ENCODE measurements at regions not wholly inside any gene's neighbourhood (a gene's known extent, or its start where the extent isn't known, plus 50 kb on each side); places are given as distances from the start of the nearest gene placed in this dataset.

DNA sequence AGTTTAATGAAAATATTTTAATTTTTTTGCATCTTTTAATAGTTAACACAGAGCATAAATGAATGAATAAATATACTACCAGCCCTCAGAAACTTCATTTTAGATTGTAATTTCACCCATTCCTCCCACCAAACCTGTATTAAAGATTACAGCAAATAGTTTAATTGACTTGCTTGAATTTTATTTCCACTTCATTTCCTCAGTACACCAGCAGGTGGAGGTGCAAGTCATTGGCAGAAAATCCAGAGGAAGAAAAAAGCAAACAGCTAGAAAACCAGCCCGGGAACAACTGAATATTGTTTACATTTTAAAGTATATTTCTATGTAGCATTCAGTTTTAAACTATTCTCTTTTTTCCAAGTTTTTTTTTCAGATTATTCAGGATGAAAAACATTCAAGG, 177.8 kb downstream of the OLFM4 start:
- Histone ChIP-seq H3K9ac (ENCODE audit: low read depth, low read length) (no peak overlapping the region), H3K27ac (ENCODE audit: low read length) (no peak overlapping the region), H3K9me3 (ENCODE audit: insufficient read depth, low read depth, low read length) (no peaks in the 10 kb centered on the region), H3K36me3 (ENCODE audit: insufficient read depth, low read depth, low read length) (no peaks in the 10 kb centered on the region), H3K4me1 (ENCODE audit: insufficient read depth, low read length) (no peaks in the 10 kb centered on the region), H3K27me3 (ENCODE audit: insufficient read depth, low read length) (peaks cover 18% of the 10 kb centered on the region), H3K4me3 (ENCODE audit: low read length) (no peak overlapping the region)

DNA sequence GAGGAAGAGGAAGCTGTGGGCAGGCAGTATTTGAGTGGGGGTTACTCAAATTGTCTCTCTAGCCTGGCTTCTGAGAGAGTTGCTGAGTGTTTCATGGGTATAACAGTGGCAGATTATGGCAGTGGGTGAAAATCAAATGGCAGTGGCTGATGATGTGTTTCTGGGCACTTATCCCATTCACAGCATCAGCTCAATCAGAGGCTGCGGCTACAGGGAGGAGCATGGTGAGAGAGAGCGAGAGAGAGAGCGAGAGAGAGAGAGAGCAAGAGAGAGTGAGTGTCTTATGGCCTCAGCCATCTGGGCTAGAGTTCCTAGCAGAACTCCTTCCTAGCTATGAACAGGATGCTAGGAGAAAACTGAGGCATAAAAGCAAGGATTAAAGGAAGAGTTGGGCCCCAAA, 178.9 kb downstream of the OLFM4 start:
- H3K27me3 ChIP-seq (ENCODE audit: insufficient read depth, low read length), result peaks cover 7% of the 10 kb centered on the region
- H3K4me3 ChIP-seq (ENCODE audit: low read length), result no peak overlapping the region
- no peak overlapping the region for H3K9ac ChIP-seq (ENCODE audit: low read depth, low read length)
- no peaks in the 10 kb centered on the region for H3K9me3 ChIP-seq (ENCODE audit: insufficient read depth, low read depth, low read length)
- no peaks in the 10 kb centered on the region for H3K4me1 ChIP-seq (ENCODE audit: insufficient read depth, low read length)
- no peaks in the 10 kb centered on the region for H3K36me3 ChIP-seq (ENCODE audit: insufficient read depth, low read depth, low read length)
- H3K27ac ChIP-seq (ENCODE audit: low read length), result no peak overlapping the region

DNA sequence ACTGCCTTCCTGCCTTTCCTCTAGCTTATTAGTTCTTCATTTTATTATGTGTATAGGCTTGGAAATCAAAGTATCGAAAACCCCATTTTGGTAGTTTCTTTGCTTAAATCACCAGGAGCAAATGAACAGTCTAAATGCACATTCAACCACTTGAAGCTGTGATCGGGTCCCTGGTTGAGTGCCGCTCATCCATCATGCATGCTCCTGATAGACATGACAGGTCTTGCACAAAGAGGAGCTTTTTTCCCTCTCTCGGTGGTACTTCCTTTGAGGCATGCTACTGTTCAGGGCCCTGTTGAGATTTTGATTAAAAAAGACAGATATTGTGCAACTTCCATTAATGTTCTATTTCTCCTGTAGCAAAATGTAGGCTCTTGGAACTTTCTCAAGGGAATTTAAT, 185.8 kb downstream of the OLFM4 start:
- Histone ChIP-seq H3K4me1 (ENCODE audit: insufficient read depth, low read length) (no peaks in the 10 kb centered on the region), H3K36me3 (ENCODE audit: insufficient read depth, low read depth, low read length) (no peaks in the 10 kb centered on the region), H3K27me3 (ENCODE audit: insufficient read depth, low read length) (no peaks in the 10 kb centered on the region), H3K4me3 (ENCODE audit: low read length) (no peak overlapping the region), H3K9me3 (ENCODE audit: insufficient read depth, low read depth, low read length) (no peaks in the 10 kb centered on the region), H3K27ac (ENCODE audit: low read length) (no peak overlapping the region), H3K9ac (ENCODE audit: low read depth, low read length) (no peak overlapping the region)

DNA sequence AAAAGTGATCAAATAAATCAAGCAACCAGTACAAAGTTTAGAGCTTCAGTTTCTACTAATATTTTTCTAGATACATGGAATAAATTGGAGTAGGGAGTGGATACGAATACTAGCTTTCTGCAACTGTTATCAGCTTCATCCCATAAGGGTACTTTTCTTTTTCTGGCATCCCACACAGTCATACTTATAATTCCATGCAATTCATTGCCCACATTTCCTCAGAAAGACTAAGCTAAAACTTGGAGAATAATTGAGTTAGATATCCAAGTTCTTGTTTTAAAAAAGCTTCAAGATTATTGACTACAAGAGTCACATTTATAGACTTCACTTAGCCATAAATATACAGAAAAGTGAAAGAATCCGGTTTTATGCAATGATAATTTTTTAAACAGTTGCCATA, 186.9 kb downstream of the OLFM4 start:
- H3K4me1 ChIP-seq (ENCODE audit: insufficient read depth, low read length), result no peaks in the 10 kb centered on the region
- no peak overlapping the region for H3K27ac ChIP-seq (ENCODE audit: low read length)
- no peak overlapping the region for H3K4me3 ChIP-seq (ENCODE audit: low read length)
- no peak overlapping the region for H3K9ac ChIP-seq (ENCODE audit: low read depth, low read length)
- H3K36me3 ChIP-seq (ENCODE audit: insufficient read depth, low read depth, low read length), result no peaks in the 10 kb centered on the region
- H3K9me3 ChIP-seq (ENCODE audit: insufficient read depth, low read depth, low read length), result no peaks in the 10 kb centered on the region
- no peaks in the 10 kb centered on the region for H3K27me3 ChIP-seq (ENCODE audit: insufficient read depth, low read length)

DNA sequence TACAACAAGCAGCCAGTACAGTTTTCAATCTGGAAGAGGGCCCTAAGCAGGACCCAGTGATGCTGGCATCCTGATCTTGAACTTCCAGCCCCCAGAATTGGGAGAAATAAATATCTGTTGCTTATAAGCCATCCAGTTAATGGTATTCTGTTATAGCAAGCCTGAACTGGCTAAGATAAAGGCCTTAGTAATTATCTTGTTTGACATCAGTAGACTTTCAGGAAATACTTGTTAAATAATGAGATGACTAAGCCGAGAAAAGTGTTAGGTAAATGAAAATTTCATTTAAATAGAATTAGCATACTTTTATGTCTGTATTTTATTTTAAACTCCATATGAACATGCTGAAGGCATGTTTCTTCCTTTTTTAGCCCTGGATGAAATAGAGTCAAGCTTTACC, 188.2 kb downstream of the OLFM4 start:
- H3K27ac ChIP-seq (ENCODE audit: low read length), result no peak overlapping the region
- no peak overlapping the region for H3K4me3 ChIP-seq (ENCODE audit: low read length)
- no peaks in the 10 kb centered on the region for H3K4me1 ChIP-seq (ENCODE audit: insufficient read depth, low read length)
- no peak overlapping the region for H3K9ac ChIP-seq (ENCODE audit: low read depth, low read length)
- H3K27me3 ChIP-seq (ENCODE audit: insufficient read depth, low read length), result no peaks in the 10 kb centered on the region
- no peaks in the 10 kb centered on the region for H3K36me3 ChIP-seq (ENCODE audit: insufficient read depth, low read depth, low read length)
- no peaks in the 10 kb centered on the region for H3K9me3 ChIP-seq (ENCODE audit: insufficient read depth, low read depth, low read length)

DNA sequence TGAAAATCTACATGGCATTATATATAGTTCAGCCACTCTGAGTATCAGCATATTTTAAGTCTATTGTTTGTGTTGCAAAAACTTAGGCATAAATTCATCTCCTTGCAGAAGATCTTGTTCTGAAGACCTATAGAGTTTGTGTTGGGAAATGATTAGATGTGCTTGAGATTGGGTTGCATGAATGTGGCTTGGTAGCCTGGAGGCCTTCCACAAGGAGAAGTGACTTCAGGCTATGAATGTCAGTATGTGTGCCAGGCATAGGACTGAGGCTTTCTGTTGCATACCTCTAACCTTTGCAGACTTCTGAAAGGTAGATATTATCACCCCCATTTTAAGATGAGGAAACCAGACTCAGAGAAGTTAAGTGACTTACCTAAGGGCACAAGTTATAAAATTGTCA, 188.6 kb downstream of the OLFM4 start:
- no peaks in the 10 kb centered on the region for H3K36me3 ChIP-seq (ENCODE audit: insufficient read depth, low read depth, low read length)

GRCh38 chr13:53220038-53220437, 191.4 kb downstream of the OLFM4 start:
- H3K9ac ChIP-seq (ENCODE audit: low read depth, low read length), result no peak overlapping the region
- H3K27ac ChIP-seq (ENCODE audit: low read length), result no peak overlapping the region
- no peaks in the 10 kb centered on the region for H3K36me3 ChIP-seq (ENCODE audit: insufficient read depth, low read depth, low read length)
- H3K9me3 ChIP-seq (ENCODE audit: insufficient read depth, low read depth, low read length), result peaks cover 15% of the 10 kb centered on the region
- no peaks in the 10 kb centered on the region for H3K27me3 ChIP-seq (ENCODE audit: insufficient read depth, low read length)
- no peaks in the 10 kb centered on the region for H3K4me1 ChIP-seq (ENCODE audit: insufficient read depth, low read length)
- no peak overlapping the region for H3K4me3 ChIP-seq (ENCODE audit: low read length)

More for the DNA sequence above, 188.6 kb downstream of the OLFM4 start:
- no peaks in the 10 kb centered on the region for H3K9me3 ChIP-seq (ENCODE audit: insufficient read depth, low read depth, low read length)
- no peak overlapping the region for H3K27ac ChIP-seq (ENCODE audit: low read length)
- H3K4me1 ChIP-seq (ENCODE audit: insufficient read depth, low read length), result no peaks in the 10 kb centered on the region
- H3K4me3 ChIP-seq (ENCODE audit: low read length), result no peak overlapping the region
- no peak overlapping the region for H3K9ac ChIP-seq (ENCODE audit: low read depth, low read length)
- no peaks in the 10 kb centered on the region for H3K27me3 ChIP-seq (ENCODE audit: insufficient read depth, low read length)

DNA sequence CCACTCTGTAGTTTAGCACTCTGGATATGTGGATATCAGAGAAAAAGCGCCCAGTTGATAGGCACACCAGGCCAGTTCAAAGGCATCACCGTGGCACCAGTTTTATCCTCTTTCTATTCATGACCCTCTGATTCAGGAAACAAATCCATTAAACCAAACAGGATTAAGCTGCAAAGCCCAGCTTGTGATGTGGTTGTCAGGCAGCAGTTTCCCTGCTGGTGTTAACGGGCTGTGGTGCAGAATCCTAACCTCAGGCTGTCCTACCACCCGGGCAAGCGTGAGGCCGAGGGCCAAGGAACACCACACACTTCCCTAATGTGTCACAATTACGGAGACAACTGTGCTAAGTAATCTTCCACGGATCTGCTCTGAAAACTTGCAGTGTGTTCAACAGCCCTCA, 209.1 kb downstream of the OLFM4 start:
- no peak overlapping the region for H3K27ac ChIP-seq (ENCODE audit: low read length)
- H3K27me3 ChIP-seq (ENCODE audit: insufficient read depth, low read length), result peaks cover 11% of the 10 kb centered on the region; the same call in 1 of the 2 replicates
- H3K9ac ChIP-seq (ENCODE audit: low read depth, low read length), result no peak overlapping the region
- H3K4me3 ChIP-seq (ENCODE audit: low read length), result no peak overlapping the region
- H3K4me1 ChIP-seq (ENCODE audit: insufficient read depth, low read length), result peaks cover 14% of the 10 kb centered on the region
- H3K9me3 ChIP-seq (ENCODE audit: insufficient read depth, low read depth, low read length), result no peaks in the 10 kb centered on the region
- no peaks in the 10 kb centered on the region for H3K36me3 ChIP-seq (ENCODE audit: insufficient read depth, low read depth, low read length)

GRCh38 chr13:53238261-53238660, 209.6 kb downstream of the OLFM4 start:
- Histone ChIP-seq H3K27ac (ENCODE audit: low read length) (no peak overlapping the region), H3K36me3 (ENCODE audit: insufficient read depth, low read depth, low read length) (no peaks in the 10 kb centered on the region), H3K4me1 (ENCODE audit: insufficient read depth, low read length) (peaks cover 14% of the 10 kb centered on the region), H3K9me3 (ENCODE audit: insufficient read depth, low read depth, low read length) (no peaks in the 10 kb centered on the region), H3K27me3 (ENCODE audit: insufficient read depth, low read length) (peaks cover 11% of the 10 kb centered on the region; the same call in 1 of the 2 replicates), H3K4me3 (ENCODE audit: low read length) (no peak overlapping the region), H3K9ac (ENCODE audit: low read depth, low read length) (no peak overlapping the region)

DNA sequence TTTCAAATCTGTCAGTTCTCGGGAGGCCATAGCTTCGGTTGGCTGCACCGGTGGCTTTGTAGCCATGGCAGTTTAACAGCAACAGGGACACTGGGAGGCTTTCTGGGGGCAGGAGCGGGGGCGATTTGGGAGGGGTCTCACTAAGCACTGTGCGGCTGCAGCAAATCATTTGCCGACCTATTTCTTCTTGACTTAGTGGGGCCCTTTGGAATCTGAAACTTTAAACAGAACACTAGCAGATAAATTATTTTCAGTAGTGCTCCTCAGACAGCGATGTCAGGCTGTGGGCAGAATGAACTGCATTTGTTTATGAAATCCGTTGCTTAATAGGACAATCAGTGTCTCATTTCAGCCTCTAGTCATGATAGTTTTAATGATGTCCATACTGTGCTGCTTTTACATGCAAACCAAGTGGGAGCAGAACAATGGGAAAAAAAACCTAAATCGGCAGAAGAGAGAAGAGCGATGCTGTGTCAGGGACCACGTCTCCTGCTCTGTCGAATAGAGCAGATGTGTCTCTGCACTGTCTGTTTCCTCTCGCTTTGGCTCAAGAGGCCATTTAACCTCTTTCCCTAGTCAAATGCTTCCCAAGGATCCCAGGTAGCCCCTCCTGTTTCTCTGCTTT, 211.9 kb downstream of the OLFM4 start:
- H3K27me3 ChIP-seq (ENCODE audit: insufficient read depth, low read length), result peaks cover 11% of the 10 kb centered on the region; the same call in 1 of the 2 replicates
- H3K4me1 ChIP-seq (ENCODE audit: insufficient read depth, low read length), result peaks cover 14% of the 10 kb centered on the region
- no peaks in the 10 kb centered on the region for H3K9me3 ChIP-seq (ENCODE audit: insufficient read depth, low read depth, low read length)
- no peak overlapping the region for H3K9ac ChIP-seq (ENCODE audit: low read depth, low read length)
- H3K27ac ChIP-seq (ENCODE audit: low read length), result no peak overlapping the region
- H3K4me3 ChIP-seq (ENCODE audit: low read length), result no peak overlapping the region
- H3K36me3 ChIP-seq (ENCODE audit: insufficient read depth, low read depth, low read length), result no peaks in the 10 kb centered on the region

DNA sequence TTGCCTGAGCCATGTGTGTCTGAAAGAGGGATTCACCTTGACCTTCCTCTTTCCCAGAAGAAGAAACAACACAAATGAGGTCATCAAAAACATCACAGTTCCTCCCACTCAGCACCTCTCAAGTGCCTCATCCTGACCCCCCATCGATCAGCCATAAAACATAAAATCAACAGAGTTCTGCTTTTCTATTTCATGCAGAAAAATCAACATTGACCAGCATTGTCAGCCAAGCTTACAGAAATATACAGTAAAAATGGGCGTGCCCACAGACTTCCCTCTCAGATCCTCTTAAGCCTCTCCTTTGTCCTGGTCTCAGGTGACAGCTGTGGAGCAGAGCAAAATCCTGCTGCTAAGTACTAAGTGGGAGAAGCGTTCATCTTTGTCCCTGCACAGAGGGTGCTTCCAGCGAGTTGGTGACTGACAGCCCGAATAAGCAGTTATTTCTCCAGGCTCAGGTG, 213.3 kb downstream of the OLFM4 start:
- H3K27me3 ChIP-seq (ENCODE audit: insufficient read depth, low read length), result peaks cover 18% of the 10 kb centered on the region; the same call in 1 of the 2 replicates
- no peaks in the 10 kb centered on the region for H3K36me3 ChIP-seq (ENCODE audit: insufficient read depth, low read depth, low read length)
- no peak overlapping the region for H3K27ac ChIP-seq (ENCODE audit: low read length)
- no peaks in the 10 kb centered on the region for H3K9me3 ChIP-seq (ENCODE audit: insufficient read depth, low read depth, low read length)
- H3K9ac ChIP-seq (ENCODE audit: low read depth, low read length), result no peak overlapping the region
- no peak overlapping the region for H3K4me3 ChIP-seq (ENCODE audit: low read length)
- H3K4me1 ChIP-seq (ENCODE audit: insufficient read depth, low read length), result peaks cover 14% of the 10 kb centered on the region

- peaks cover 15% of the 10 kb centered on the region; the same call in 1 of the 2 replicates for H3K27me3 ChIP-seq (ENCODE audit: insufficient read depth, low read length)
- no peaks in the 10 kb centered on the region for H3K36me3 ChIP-seq (ENCODE audit: insufficient read depth, low read depth, low read length)
- H3K27ac ChIP-seq (ENCODE audit: low read length), result no peak overlapping the region
These were observed 220.6 kb downstream of the OLFM4 start for GRCh38 chr13:53249236-53249635.

More at GRCh38 chr13:53249236-53249635, 220.6 kb downstream of the OLFM4 start:
- Histone ChIP-seq H3K9ac (ENCODE audit: low read depth, low read length) (no peak overlapping the region), H3K9me3 (ENCODE audit: insufficient read depth, low read depth, low read length) (no peaks in the 10 kb centered on the region), H3K4me1 (ENCODE audit: insufficient read depth, low read length) (no peaks in the 10 kb centered on the region), H3K4me3 (ENCODE audit: low read length) (no peak overlapping the region)

Measured in iPS-20b (cell line).